Fibroblast of lung (primary cell): ENCODE measurements at regions not wholly inside any gene's neighbourhood (a gene's known extent, or its start where the extent isn't known, plus 50 kb on each side); places are given as distances from the start of the nearest gene placed in this dataset.

Experiments used
- CTCF ChIP-seq, 2 donors: IDR thresholded peaks in 1 of 2; conservative IDR thresholded peaks in 1 of 2; 1 replicate in 1 of 2; 2 replicates in 1 of 2; pipeline ENCODE4 v1.5.1; 2011 to 2012; ENCODE audit warnings: low read length in 2 of 2, control low read depth in 1 of 2, inconsistent platforms in 1 of 2, low read depth in 1 of 2, mild to moderate bottlenecking in 1 of 2
- EZH2 ChIP-seq: IDR thresholded peaks from 2 replicates; pipeline ENCODE4 v1.5.1; 2012; ENCODE audit warnings: low read length, control low read depth, mild to moderate bottlenecking; ENCODE audit errors: missing control alignments

- TF ChIP-seq CTCF (conservative IDR thresholded peaks at IDR 0.05 in 1 of 2, IDR thresholded peaks at IDR 0.05 in 1 of 2; ENCODE audit: low read depth in 1 of 2, low read length in 2 of 2) (no peak), EZH2 (no peak)
These were observed 588.8 kb upstream of the ADAMTS9 start for GRCh38 chr3:65276551-65276950.
